HepG2 (cell line): ENCODE measurements at regions not wholly inside any gene's neighbourhood (a gene's known extent, or its start where the extent isn't known, plus 50 kb on each side); places are given as distances from the start of the nearest gene placed in this dataset.

ENCODE experiments used
- ATAC-seq: fragments of 200-7000 bp; cut with Tn5 transposase; 3 replicates; pipeline ENCODE4 v1.9.1; 2020; ENCODE audit warnings: mild to moderate bottlenecking, moderate library complexity
- BruUV-seq: library from RNA; stranded (reverse); fragments of 400-500 nt; replicated peaks from 2 replicates; lab custom pipeline; 2021; lab: Mats Ljungman, UMichigan
- CTCF ChIA-PET: fragments of 300-600 bp; formaldehyde crosslinking; extraction: SDS; loops from one replicate; lab custom pipeline; 2021; ENCODE audit warnings: low total read pairs, inconsistent platforms, low intra/inter-chr PET ratio; lab: Yijun Ruan, JAX
- POLR2A ChIA-PET: fragments of 350-600 bp; sonication (Branson Sonifier 250); formaldehyde crosslinking; loops from one replicate; lab custom pipeline; 2020; ENCODE audit warnings: antibody characterized with exemption, inconsistent platforms; lab: Yijun Ruan, JAX
- DNase-seq: peaks from one replicate; pipeline ENCODE4 v3.0.0-alpha.2; 2015; ENCODE audit warnings: low spot score
- FAIRE-seq: peaks from 3 replicates; lab custom pipeline; 2011; peaks lifted over from hg19 to GRCh38; lab: Jason Lieb, UNC
- H2AFZ ChIP-seq: one replicate; pipeline ENCODE4 v1.6.1; 2011; ENCODE audit warnings: low read length, inconsistent platforms
- H3K27ac ChIP-seq: fragments of 300-600 bp; 3 replicates; pipeline ENCODE4 v1.8.0; 2011; ENCODE audit warnings: mixed run types, mild to moderate bottlenecking, mixed read lengths, low read length, inconsistent platforms; ENCODE audit not compliant: insufficient read depth; ENCODE audit errors: extremely low read length
- H3K27me3 ChIP-seq, 2 experiments: fragments of 200-600 bp in 1 of 2; 2 replicates in 1 of 2; 3 replicates in 1 of 2; pipeline versions ENCODE4 v1.6.0 to v1.8.0; 2011; ENCODE audit warnings: low read length in 2 of 2, mild to moderate bottlenecking in 2 of 2, moderate library complexity in 2 of 2, inconsistent platforms in 1 of 2; ENCODE audit not compliant: insufficient read depth in 2 of 2, control insufficient read depth in 1 of 2
- H3K36me3 ChIP-seq, 2 experiments: fragments of 200-600 bp in 1 of 2; replicated peaks in 1 of 2; 2 replicates in 1 of 2; 3 replicates in 1 of 2; pipeline versions ENCODE4 v1.5.1 to v1.8.0; 2011; ENCODE audit warnings: low read length in 2 of 2, inconsistent platforms in 1 of 2; ENCODE audit not compliant: insufficient read depth in 2 of 2, control insufficient read depth in 1 of 2
- H3K4me1 ChIP-seq: 2 replicates; pipeline ENCODE4 v1.5.1; 2012; ENCODE audit warnings: low read length, inconsistent platforms; ENCODE audit not compliant: insufficient read depth
- H3K4me2 ChIP-seq: 2 replicates; pipeline ENCODE4 v1.6.0; 2011; ENCODE audit warnings: low read depth, low read length, inconsistent platforms
- H3K4me3 ChIP-seq, 3 experiments: fragments of 200-600 bp in 1 of 3; sonication (generic), shearing (Covaris generic) in 1 of 3; replicated peaks in 1 of 3; 2 replicates each; pipeline ENCODE4 v1.5.1; 2011 to 2016; ENCODE audit warnings: low read length in 3 of 3, inconsistent platforms in 2 of 3, low read depth in 2 of 3, mild to moderate bottlenecking in 2 of 3, control low read depth in 1 of 3, mixed read lengths in 1 of 3; ENCODE audit not compliant: insufficient read depth in 1 of 3
- H3K79me2 ChIP-seq: one replicate; pipeline ENCODE4 v1.6.1; 2011; ENCODE audit warnings: low read length, inconsistent platforms; ENCODE audit not compliant: insufficient read depth
- H3K9ac ChIP-seq: 2 replicates; pipeline ENCODE4 v1.6.0; 2011; ENCODE audit warnings: mild to moderate bottlenecking, low read depth, low read length, inconsistent platforms; ENCODE audit not compliant: insufficient read depth
- H3K9me3 ChIP-seq: 2 replicates; pipeline ENCODE4 v1.5.1; 2012; ENCODE audit warnings: mild to moderate bottlenecking, low read length
- H4K20me1 ChIP-seq: 2 replicates; pipeline ENCODE4 v1.6.0; 2011; ENCODE audit warnings: inconsistent platforms, mild to moderate bottlenecking, low read length, moderate library complexity; ENCODE audit not compliant: insufficient read depth
- CBX5 ChIP-seq: sonication (generic); formaldehyde crosslinking; IDR thresholded peaks from 2 replicates; pipeline ENCODE4 v1.4.0; 2020; ENCODE audit warnings: missing genetic modification reagents, borderline replicate concordance
- EHMT2 ChIP-seq: fragments of 200-600 bp; sonication (generic); IDR thresholded peaks from 2 replicates; pipeline ENCODE4 v1.7.0; 2017; ENCODE audit warnings: antibody characterized with exemption, low read depth, low read length, borderline replicate concordance
- FOXA1 ChIP-seq, 2 experiments: fragments of 450-650 bp in 1 of 2; sonication (generic) in 1 of 2; formaldehyde crosslinking in 1 of 2; IDR thresholded peaks; 2 replicates each; pipeline versions ENCODE4 v1.4.0 to v1.6.1; 2016 to 2020; ENCODE audit warnings: missing genetic modification reagents in 1 of 2
- FOXM1 ChIP-seq: sonication (generic); formaldehyde crosslinking; IDR thresholded peaks from 2 replicates; pipeline ENCODE4 v1.5.0; 2020; ENCODE audit warnings: missing genetic modification reagents
- HNRNPL ChIP-seq: fragments of 200-400 bp; formaldehyde crosslinking; IDR thresholded peaks from 2 replicates; pipeline ENCODE4 v1.6.1; 2017; ENCODE audit warnings: mild to moderate bottlenecking, low read depth, low read length
- MTA3 ChIP-seq: sonication (generic); formaldehyde crosslinking; IDR thresholded peaks from 2 replicates; pipeline ENCODE4 v1.4.0; 2020; ENCODE audit warnings: missing genetic modification reagents
- NFE2L2 ChIP-seq: fragments of 150-350 bp; IDR thresholded peaks from 2 replicates; pipeline ENCODE4 v1.6.1; 2014; ENCODE audit warnings: low read length
- RORA ChIP-seq: sonication (generic); formaldehyde crosslinking; IDR thresholded peaks from 2 replicates; pipeline ENCODE4 v1.5.0; 2020; ENCODE audit warnings: mild to moderate bottlenecking, missing genetic modification reagents, moderate library complexity
- THAP11 ChIP-seq: IDR thresholded peaks from 2 replicates; pipeline ENCODE4 v1.6.1; 2016; ENCODE audit warnings: missing biosample characterization, missing genetic modification reagents
- ZNF275 ChIP-seq: sonication (generic); formaldehyde crosslinking; IDR thresholded peaks from 2 replicates; pipeline ENCODE4 v1.8.0; 2022; ENCODE audit warnings: missing genetic modification reagents, mild to moderate bottlenecking, inconsistent platforms, borderline replicate concordance
- ZNF557 ChIP-seq: sonication (generic); formaldehyde crosslinking; IDR thresholded peaks from 2 replicates; pipeline ENCODE4 v1.4.0; 2020; ENCODE audit warnings: missing genetic modification reagents
- ZNF749 ChIP-seq: sonication (generic); formaldehyde crosslinking; IDR thresholded peaks from 2 replicates; pipeline ENCODE4 v1.8.0; 2022; ENCODE audit warnings: mild to moderate bottlenecking, missing genetic modification reagents, moderate library complexity, borderline replicate concordance
- WGBS: methylation state at CpG from one replicate; pipeline ENCODE4 v1.1.6; 2017; ENCODE audit warnings: low lambda C conversion rate; 5-methylcytosine and 5-hydroxymethylcytosine counted together
- in situ Hi-C: cut with HindIII; loops from 2 replicates; pipeline ENCODE4 v1.10.0; 2017; ENCODE audit warnings: low pct_unique_long_range_greater_than_20kb; ENCODE audit not compliant: extremely low pct_ligation_motif_present
- intact Hi-C: fragments of 100-400 bp; cut with micrococcal nuclease; formaldehyde crosslinking; loops from one replicate; pipeline ENCODE4 v1.10.0; 2022; ENCODE audit not compliant: unreplicated experiment
- TF ChIP-seq, protein P1 (sequence below): sonication (generic); formaldehyde crosslinking; conservative IDR thresholded peaks from 2 replicates; pipeline ENCODE4 v1.8.1; 2023; ENCODE audit warnings: missing genetic modification reagents
- TF ChIP-seq, protein P2 (sequence below): sonication (generic); formaldehyde crosslinking; IDR thresholded peaks from 2 replicates; pipeline ENCODE4; 2020; ENCODE audit warnings: missing genetic modification reagents, mild to moderate bottlenecking, borderline replicate concordance

GRCh38 chr10:118171861-118172260 lies 125.1 kb upstream of the RAB11FIP2 start:
- Histone ChIP-seq H3K79me2 (no peaks in the 10 kb centered on the region), H3K4me1 (no peaks in the 10 kb centered on the region), H2AFZ (no peak overlapping the region), H3K4me3 (no peak overlapping the region), H3K27ac (no peak overlapping the region), H4K20me1 (no peaks in the 10 kb centered on the region), H3K36me3 (no peaks in the 10 kb centered on the region), H3K9me3 (no peaks in the 10 kb centered on the region), H3K4me2 (no peak overlapping the region), H3K27me3 (peaks cover 1 to 3% of the 10 kb centered on the region in 2 experiments; a peak in 1 of 5 replicates), H3K9ac (no peak overlapping the region)
- WGBS = 0% methylated on average over 1 of the region's 1 CpG
- no peak for DNase-seq
- POLR2A ChIA-PET = no interaction called here
- no peak for ATAC-seq
- BruUV-seq = no TSS peak
- CTCF ChIA-PET = no interaction called here
- intact Hi-C loops (no loop called here), in situ Hi-C loops (no loop called here)
- no peak for TF ChIP-seq RORA (CRISPR knock-in tag)
- TF ChIP-seq FOXM1 (CRISPR knock-in tag) = no peak
- no peak for TF ChIP-seq ZNF749
- no peak for TF ChIP-seq THAP11 (CRISPR knock-in tag)
- no peak for TF ChIP-seq ZNF275 (CRISPR knock-in tag)
- no peak for TF ChIP-seq MTA3 (CRISPR knock-in tag)
- TF ChIP-seq HNRNPL = no peak
- no peak for TF ChIP-seq NFE2L2
- no peak for FAIRE-seq

GRCh38 chr10:118167056-118167700 lies 120.4 kb upstream of the RAB11FIP2 start:
- no peak overlapping the region for H3K4me3 ChIP-seq
- H4K20me1 ChIP-seq = no peaks in the 10 kb centered on the region
- 18% methylated on average over 4 of the region's 4 CpGs for WGBS
- FAIRE-seq = no peak
- H3K79me2 ChIP-seq = no peaks in the 10 kb centered on the region
- no peaks in the 10 kb centered on the region for H3K36me3 ChIP-seq
- no peak overlapping the region for H3K4me2 ChIP-seq
- in situ Hi-C loops (no loop called here), intact Hi-C loops (no loop called here)
- ChIA-PET POLR2A (no interaction called here), CTCF (no interaction called here)
- no peak overlapping the region for H3K9ac ChIP-seq
- no peaks in the 10 kb centered on the region for H3K9me3 ChIP-seq
- ATAC-seq = no peak
- H2AFZ ChIP-seq = no peak overlapping the region
- no peaks in the 10 kb centered on the region for H3K4me1 ChIP-seq
- no peak overlapping the region for H3K27ac ChIP-seq
- no peak for DNase-seq
- peaks cover under 1 to 9% of the 10 kb centered on the region in 2 experiments; a peak in 2 of 5 replicates for H3K27me3 ChIP-seq
- BruUV-seq = no TSS peak
- TF ChIP-seq CBX5 (CRISPR knock-in tag) (no peak), ZNF557 (CRISPR knock-in tag) (no peak), EHMT2 (no peak), FOXA1 (IDR thresholded peaks at IDR 0.05) (no peak), FOXA1 (CRISPR knock-in tag; IDR thresholded peaks at IDR 0.05) (no peak)
- TF ChIP-seq, protein P1, sequence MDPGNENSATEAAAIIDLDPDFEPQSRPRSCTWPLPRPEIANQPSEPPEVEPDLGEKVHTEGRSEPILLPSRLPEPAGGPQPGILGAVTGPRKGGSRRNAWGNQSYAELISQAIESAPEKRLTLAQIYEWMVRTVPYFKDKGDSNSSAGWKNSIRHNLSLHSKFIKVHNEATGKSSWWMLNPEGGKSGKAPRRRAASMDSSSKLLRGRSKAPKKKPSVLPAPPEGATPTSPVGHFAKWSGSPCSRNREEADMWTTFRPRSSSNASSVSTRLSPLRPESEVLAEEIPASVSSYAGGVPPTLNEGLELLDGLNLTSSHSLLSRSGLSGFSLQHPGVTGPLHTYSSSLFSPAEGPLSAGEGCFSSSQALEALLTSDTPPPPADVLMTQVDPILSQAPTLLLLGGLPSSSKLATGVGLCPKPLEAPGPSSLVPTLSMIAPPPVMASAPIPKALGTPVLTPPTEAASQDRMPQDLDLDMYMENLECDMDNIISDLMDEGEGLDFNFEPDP (CRISPR knock-in tag) = no peak
- TF ChIP-seq, protein P2, sequence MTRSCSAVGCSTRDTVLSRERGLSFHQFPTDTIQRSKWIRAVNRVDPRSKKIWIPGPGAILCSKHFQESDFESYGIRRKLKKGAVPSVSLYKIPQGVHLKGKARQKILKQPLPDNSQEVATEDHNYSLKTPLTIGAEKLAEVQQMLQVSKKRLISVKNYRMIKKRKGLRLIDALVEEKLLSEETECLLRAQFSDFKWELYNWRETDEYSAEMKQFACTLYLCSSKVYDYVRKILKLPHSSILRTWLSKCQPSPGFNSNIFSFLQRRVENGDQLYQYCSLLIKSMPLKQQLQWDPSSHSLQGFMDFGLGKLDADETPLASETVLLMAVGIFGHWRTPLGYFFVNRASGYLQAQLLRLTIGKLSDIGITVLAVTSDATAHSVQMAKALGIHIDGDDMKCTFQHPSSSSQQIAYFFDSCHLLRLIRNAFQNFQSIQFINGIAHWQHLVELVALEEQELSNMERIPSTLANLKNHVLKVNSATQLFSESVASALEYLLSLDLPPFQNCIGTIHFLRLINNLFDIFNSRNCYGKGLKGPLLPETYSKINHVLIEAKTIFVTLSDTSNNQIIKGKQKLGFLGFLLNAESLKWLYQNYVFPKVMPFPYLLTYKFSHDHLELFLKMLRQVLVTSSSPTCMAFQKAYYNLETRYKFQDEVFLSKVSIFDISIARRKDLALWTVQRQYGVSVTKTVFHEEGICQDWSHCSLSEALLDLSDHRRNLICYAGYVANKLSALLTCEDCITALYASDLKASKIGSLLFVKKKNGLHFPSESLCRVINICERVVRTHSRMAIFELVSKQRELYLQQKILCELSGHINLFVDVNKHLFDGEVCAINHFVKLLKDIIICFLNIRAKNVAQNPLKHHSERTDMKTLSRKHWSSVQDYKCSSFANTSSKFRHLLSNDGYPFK = no peak
